ENCODE measurements at regions not wholly inside any gene's neighbourhood (a gene's known extent, or its start where the extent isn't known, plus 50 kb on each side); places are given as distances from the start of the nearest gene placed in this dataset.

- DNase-seq, result peak; percentile 78
These were observed 661.7 kb downstream of the VRK1 start for GRCh38 chr14:97458661-97459579.

- DNase-seq, result no peak
These were observed 664.9 kb downstream of the VRK1 start for GRCh38 chr14:97462081-97462480.

GRCh38 chr14:97468220-97468619 is 671.0 kb downstream of the VRK1 start:
- DNase-seq, result no peak

GRCh38 chr14:97477353-97477752 is 680.2 kb downstream of the VRK1 start:
- DNase-seq, result no peak

GRCh38 chr14:97485201-97485600 is 688.0 kb downstream of the VRK1 start:
- DNase-seq, result no peak

GRCh38 chr14:97486601-97487120 is 689.5 kb downstream of the VRK1 start:
- no peak for DNase-seq

GRCh38 chr14:97489750-97490149 is 692.6 kb downstream of the VRK1 start:
- DNase-seq, result no peak

GRCh38 chr14:97490521-97491070 is 693.4 kb downstream of the VRK1 start:
- no peak for DNase-seq

- DNase-seq, result no peak
These were observed 694.5 kb downstream of the VRK1 start for GRCh38 chr14:97491697-97492096.

- no peak for DNase-seq
These were observed 702.8 kb downstream of the VRK1 start for GRCh38 chr14:97499790-97500481.

GRCh38 chr14:97506626-97507025 is 709.4 kb downstream of the VRK1 start:
- no peak for DNase-seq

GRCh38 chr14:97513891-97514290 is 716.7 kb downstream of the VRK1 start:
- DNase-seq, result no peak

GRCh38 chr14:97517566-97518234 is 720.5 kb downstream of the VRK1 start:
- no peak for DNase-seq

GRCh38 chr14:97523936-97524335 is 726.8 kb downstream of the VRK1 start:
- DNase-seq, result no peak

- no peak for DNase-seq
These were observed 727.6 kb downstream of the VRK1 start for GRCh38 chr14:97524589-97525319.

GRCh38 chr14:97527993-97528392 is 730.8 kb downstream of the VRK1 start:
- no peak for DNase-seq

- no peak for DNase-seq
These were observed 734.9 kb downstream of the VRK1 start for GRCh38 chr14:97532052-97532451.

GRCh38 chr14:97536421-97536820 is 739.2 kb downstream of the VRK1 start:
- DNase-seq, result no peak

- DNase-seq, result no peak
These were observed 741.7 kb downstream of the VRK1 start for GRCh38 chr14:97538749-97539410.

GRCh38 chr14:97539411-97539795 is 742.2 kb downstream of the VRK1 start:
- no peak for DNase-seq

- no peak for DNase-seq
These were observed 742.7 kb downstream of the VRK1 start for GRCh38 chr14:97539884-97540283.

- DNase-seq, result no peak
These were observed 746.0 kb downstream of the VRK1 start for GRCh38 chr14:97543221-97543620.
